ENCODE measurements at regions not wholly inside any gene's neighbourhood (a gene's known extent, or its start where the extent isn't known, plus 50 kb on each side); places are given as distances from the start of the nearest gene placed in this dataset.
A peak's percentile ranks its signal among the peaks of the same experiment; 100 is the strongest.

- ChIA-PET POLR2A (no interaction called here), CTCF (ENCODE audit: unreplicated experiment) (no interaction called here)
- Histone ChIP-seq H3K4me3 (ENCODE audit: low read depth, low read length, poor library complexity, severe bottlenecking) (no peak overlapping the region), H3K4me1 (ENCODE audit: insufficient read depth, low read length, poor library complexity, severe bottlenecking) (peaks cover 51% of the 10 kb centered on the region), H3K9me2 (ENCODE audit: insufficient read depth, low read length) (no peaks in the 10 kb centered on the region), H3K27ac (ENCODE audit: low read depth, low read length, poor library complexity, severe bottlenecking) (no peak overlapping the region), H3K4me2 (ENCODE audit: low read length) (peak overlapping the region; percentile 39), H3K36me3 (ENCODE audit: insufficient read depth, low read length) (no peaks in the 10 kb centered on the region), H4K20me1 (ENCODE audit: insufficient read depth, low read length) (no peaks in the 10 kb centered on the region), H3K9me3 (ENCODE audit: low read length) (no peaks in the 10 kb centered on the region), H3K79me2 (ENCODE audit: insufficient read depth, low read depth, low read length) (no peaks in the 10 kb centered on the region), H2AFZ (ENCODE audit: low read length) (no peak overlapping the region)
- TF ChIP-seq CTCF (conservative IDR thresholded peaks at IDR 0.05; ENCODE audit: low read length) (no peak), EZH2phosphoT487 (IDR thresholded peaks at IDR 0.05; ENCODE audit: borderline replicate concordance, low read depth, low read length) (no peak)
- intact Hi-C loops (cut with micrococcal nuclease; ENCODE audit: unreplicated experiment) = loop anchor here (5.0 kb wide), 1 partner anchor 197 kb away; no protein-coding TSS in a partner anchor
- DNase-seq (ENCODE audit: low spot score) = no peak
- no TSS peak for BruUV-seq (replicated peaks)
Observed at GRCh38 chr15:70264738-70265465, 167.2 kb upstream of the TLE3 start.

- no peaks in the 10 kb centered on the region for H3K79me2 ChIP-seq (ENCODE audit: insufficient read depth, low read depth, low read length)
- DNase-seq (ENCODE audit: low spot score) = no peak
- H3K4me2 ChIP-seq (ENCODE audit: low read length) = peak overlapping the region; percentile 39
- H3K27ac ChIP-seq (ENCODE audit: low read depth, low read length, poor library complexity, severe bottlenecking) = no peak overlapping the region
- ChIA-PET CTCF (ENCODE audit: unreplicated experiment) (interaction anchor here (0.6 kb wide), 1 partner anchor 22 kb away, joined by 4 read pairs; no protein-coding TSS in a partner anchor), POLR2A (no interaction called here)
- BruUV-seq (replicated peaks) = no TSS peak
- TF ChIP-seq EZH2phosphoT487 (IDR thresholded peaks at IDR 0.05; ENCODE audit: borderline replicate concordance, low read depth, low read length) (no peak), CTCF (conservative IDR thresholded peaks at IDR 0.05; ENCODE audit: low read length) (no peak)
- no peak overlapping the region for H3K4me3 ChIP-seq (ENCODE audit: low read depth, low read length, poor library complexity, severe bottlenecking)
- H3K9me2 ChIP-seq (ENCODE audit: insufficient read depth, low read length) = no peaks in the 10 kb centered on the region
- no peak overlapping the region for H2AFZ ChIP-seq (ENCODE audit: low read length)
- H3K36me3 ChIP-seq (ENCODE audit: insufficient read depth, low read length) = no peaks in the 10 kb centered on the region
- intact Hi-C loops (cut with micrococcal nuclease; ENCODE audit: unreplicated experiment) = loop anchor here (5.0 kb wide), 1 partner anchor 198 kb away; no protein-coding TSS in a partner anchor
- peaks cover 59% of the 10 kb centered on the region for H3K4me1 ChIP-seq (ENCODE audit: insufficient read depth, low read length, poor library complexity, severe bottlenecking)
- no peaks in the 10 kb centered on the region for H4K20me1 ChIP-seq (ENCODE audit: insufficient read depth, low read length)
- H3K9me3 ChIP-seq (ENCODE audit: low read length) = no peaks in the 10 kb centered on the region
Observed at GRCh38 chr15:70264014-70264582, 166.4 kb upstream of the TLE3 start.

Data from OCI-LY7 (cell line).